ENCODE measurements at regions not wholly inside any gene's neighbourhood (a gene's known extent, or its start where the extent isn't known, plus 50 kb on each side); places are given as distances from the start of the nearest gene placed in this dataset.

GRCh38 chr11:133677387-133677786 lies 145.1 kb upstream of the OPCML start:
- Histone ChIP-seq H2BK120ac (ENCODE audit: low read depth, low read length, poor library complexity, severe bottlenecking) (no peak overlapping the region), H2BK5ac (ENCODE audit: insufficient read length, low read length) (no peak overlapping the region), H3K27ac (ENCODE audit: insufficient read length, low read depth, low read length) (no peak overlapping the region), H3K18ac (ENCODE audit: insufficient read length, low read depth, low read length) (no peak overlapping the region), H3K79me1 (ENCODE audit: insufficient read depth, low read depth, low read length, poor library complexity, severe bottlenecking) (no peaks in the 10 kb centered on the region), H2AFZ (ENCODE audit: low read length) (no peak overlapping the region), H3K56ac (ENCODE audit: insufficient read length, low read depth, low read length) (no peak overlapping the region), H3K23me2 (ENCODE audit: insufficient read length, low read depth, low read length, poor library complexity, severe bottlenecking) (no peaks in the 10 kb centered on the region), H3K4ac (ENCODE audit: low read depth, low read length) (no peak overlapping the region), H4K5ac (ENCODE audit: insufficient read length, low read depth, low read length) (no peak overlapping the region), H3K9me3 (ENCODE audit: control insufficient read depth, low read depth, low read length) (no peaks in the 10 kb centered on the region), H3K4me1 (ENCODE audit: insufficient read depth, low read length) (peaks cover 2% of the 10 kb centered on the region; the same call in 1 of the 2 replicates), H3K4me2 (ENCODE audit: insufficient read depth, insufficient read length, low read length) (no peak overlapping the region), H4K20me1 (ENCODE audit: control insufficient read depth, insufficient read depth, insufficient read length) (no peaks in the 10 kb centered on the region), H4K8ac (replicated peaks; ENCODE audit: insufficient read length, low read depth, low read length) (no peak overlapping the region), H3K9ac (ENCODE audit: extremely low read depth, insufficient read length, low read length) (no peak overlapping the region), H2BK15ac (ENCODE audit: low read depth, low read length) (no peak overlapping the region), H2BK20ac (ENCODE audit: low read depth, low read length, poor library complexity, severe bottlenecking) (no peak overlapping the region), H2AK5ac (ENCODE audit: insufficient read length, low read length) (no peak overlapping the region), H3T11ph (ENCODE audit: low read length) (no peak overlapping the region), H3K23ac (ENCODE audit: insufficient read length, low read depth, low read length) (no peak overlapping the region), H3K14ac (ENCODE audit: insufficient read depth, low read length) (no peak overlapping the region), H3K27me3 (ENCODE audit: insufficient read depth, low read length) (no peaks in the 10 kb centered on the region), H2BK12ac (ENCODE audit: insufficient read length, low read depth, low read length) (no peak overlapping the region), H4K91ac (ENCODE audit: insufficient read length, low read depth, low read length) (no peak overlapping the region), H3K79me2 (ENCODE audit: insufficient read depth, low read length) (no peaks in the 10 kb centered on the region)
- no peak overlapping the region for H3K4me3 Mint-ChIP-seq
- WGBS (ENCODE audit: extremely low coverage, insufficient read length, low lambda C conversion rate) = no CpG with 5 or more reads among the region's 3 CpGs
- no peak overlapping the region for H3K27ac Mint-ChIP-seq
- TF ChIP-seq CTCF (conservative IDR thresholded peaks at IDR 0.05) = no peak
- H3K9me3 Mint-ChIP-seq = no peaks in the 10 kb centered on the region
- no peak for DNase-seq
- H3K27me3 Mint-ChIP-seq (ENCODE audit: low read depth) = peaks cover 7% of the 10 kb centered on the region; the same call in 1 of the 2 replicates
- peaks cover 7 to 8% of the 10 kb centered on the region in 2 experiments for H3K4me1 Mint-ChIP-seq
- no peaks in the 10 kb centered on the region for H3K36me3 Mint-ChIP-seq (ENCODE audit: insufficient read depth in 1 of 3, low read depth in 3 of 3)

Measured in H9 (cell line).